Central memory CD4-positive, alpha-beta T cell (primary cell): ENCODE measurements at regions not wholly inside any gene's neighbourhood (a gene's known extent, or its start where the extent isn't known, plus 50 kb on each side); places are given as distances from the start of the nearest gene placed in this dataset.
"Not testable (repeated sequence)": the region's sequence is repeated elsewhere in the genome, so short reads cannot be mapped to it uniquely, and the experiment has no call there.

ENCODE experiments used
- DNase-seq: peaks from one replicate; pipeline ENCODE4 v3.0.0; 2022

GRCh38 chr3:152581951-152582350 is 253.0 kb upstream of the P2RY1 start:
- no peak for DNase-seq

GRCh38 chr3:152583963-152584362 is 251.0 kb upstream of the P2RY1 start:
- DNase-seq = no peak

- no peak for DNase-seq
These were observed 248.0 kb upstream of the P2RY1 start for GRCh38 chr3:152586974-152587373.

- no peak for DNase-seq
These were observed 247.1 kb upstream of the P2RY1 start for GRCh38 chr3:152587861-152588260.

- no peak for DNase-seq
These were observed 245.3 kb upstream of the P2RY1 start for GRCh38 chr3:152589644-152590043.

- no peak for DNase-seq
These were observed 243.4 kb upstream of the P2RY1 start for GRCh38 chr3:152591515-152591914.

- DNase-seq = no peak
These were observed 241.7 kb upstream of the P2RY1 start for GRCh38 chr3:152593242-152593641.

- DNase-seq = no peak
These were observed 238.7 kb upstream of the P2RY1 start for GRCh38 chr3:152595975-152596821.

- DNase-seq = not testable (repeated sequence)
These were observed 238.1 kb upstream of the P2RY1 start for GRCh38 chr3:152596832-152597231.

- no peak for DNase-seq
These were observed 228.8 kb upstream of the P2RY1 start for GRCh38 chr3:152606146-152606545.

- DNase-seq = no peak
These were observed 227.8 kb upstream of the P2RY1 start for GRCh38 chr3:152607179-152607578.

- no peak for DNase-seq
These were observed 226.0 kb upstream of the P2RY1 start for GRCh38 chr3:152608696-152609594.

- no peak for DNase-seq
These were observed 225.0 kb upstream of the P2RY1 start for GRCh38 chr3:152609891-152610290.

GRCh38 chr3:152610622-152611021 is 224.3 kb upstream of the P2RY1 start:
- no peak for DNase-seq

GRCh38 chr3:152611905-152612304 is 223.0 kb upstream of the P2RY1 start:
- no peak for DNase-seq

GRCh38 chr3:152613851-152614250 is 221.1 kb upstream of the P2RY1 start:
- DNase-seq = no peak

GRCh38 chr3:152615681-152616080 is 219.2 kb upstream of the P2RY1 start:
- no peak for DNase-seq

GRCh38 chr3:152617609-152618008 is 217.3 kb upstream of the P2RY1 start:
- no peak for DNase-seq

- DNase-seq = no peak
These were observed 216.4 kb upstream of the P2RY1 start for GRCh38 chr3:152618529-152618928.

- no peak for DNase-seq
These were observed 215.2 kb upstream of the P2RY1 start for GRCh38 chr3:152619691-152620090.

- no peak for DNase-seq
These were observed 214.5 kb upstream of the P2RY1 start for GRCh38 chr3:152620395-152620794.

GRCh38 chr3:152621006-152621868 is 213.7 kb upstream of the P2RY1 start:
- no peak for DNase-seq
